Left forelimb (tissue), 1 donor: ENCODE measurements at regions not wholly inside any gene's neighbourhood (a gene's known extent, or its start where the extent isn't known, plus 50 kb on each side); places are given as distances from the start of the nearest gene placed in this dataset.
"Not testable (repeated sequence)": the region's sequence is repeated elsewhere in the genome, so short reads cannot be mapped to it uniquely, and the experiment has no call there.

ENCODE experiments used
- DNase-seq: peaks from one replicate; pipeline ENCODE4 v3.0.0-alpha.2; 2018; ENCODE audit warnings: low spot score

GRCh38 chrX:90575155-90575554, 653.4 kb downstream of the TGIF2LX start:
- DNase-seq, result not testable (repeated sequence)

DNA sequence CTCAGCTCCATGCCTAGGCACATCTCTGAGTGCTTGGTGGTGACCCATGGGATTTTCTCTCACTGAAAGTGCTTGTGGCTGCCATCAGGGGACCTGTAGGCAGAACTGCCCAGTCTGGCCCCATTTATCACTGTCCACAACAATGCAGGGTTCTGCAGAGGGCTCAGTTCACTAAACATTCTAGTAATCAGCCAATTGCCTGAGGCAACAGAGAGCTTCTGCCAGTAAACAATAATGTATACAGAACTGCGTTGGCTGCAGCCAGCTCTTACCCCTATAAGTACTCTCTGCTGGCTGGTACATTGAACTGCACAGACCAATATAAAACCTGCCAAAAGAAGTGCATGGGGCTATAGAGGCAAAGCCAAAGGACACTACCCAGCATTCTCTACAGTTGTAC, 680.2 kb downstream of the TGIF2LX start:
- not testable (repeated sequence) for DNase-seq

- not testable (repeated sequence) for DNase-seq
Measured at GRCh38 chrX:90605736-90606135, 684.0 kb downstream of the TGIF2LX start.

DNA sequence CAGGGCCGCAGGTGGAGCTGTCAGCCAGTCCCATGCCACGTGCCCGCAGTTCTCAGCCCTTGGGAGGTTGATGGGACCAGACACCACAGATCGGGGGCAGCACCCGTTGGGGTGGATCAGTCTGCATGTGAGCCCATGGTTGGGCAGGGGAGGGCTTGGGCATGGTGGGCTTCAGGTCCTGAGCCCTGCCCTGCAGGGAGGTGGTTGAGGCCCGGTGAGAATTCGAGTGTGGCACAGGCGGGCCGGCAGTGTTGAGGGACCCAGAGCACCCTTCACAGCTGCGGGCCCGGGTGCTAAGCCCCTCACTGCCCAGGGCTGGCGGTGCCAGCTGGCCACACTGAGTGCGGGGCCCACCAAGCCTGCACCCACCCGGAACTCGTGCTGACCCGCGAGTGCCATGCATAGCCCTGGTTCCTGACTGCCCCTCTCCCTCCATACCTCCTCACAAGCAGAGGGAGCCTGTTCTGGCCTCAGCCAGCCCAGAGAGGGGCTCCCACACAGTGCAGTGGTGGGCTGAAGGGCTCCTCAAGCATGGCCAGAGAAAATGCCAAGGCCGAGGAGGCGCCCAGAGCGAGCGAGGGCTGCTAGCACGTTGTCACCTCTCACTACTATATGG, 696.1 kb downstream of the TGIF2LX start:
- no peak for DNase-seq

GRCh38 chrX:90665161-90665560, 743.5 kb downstream of the TGIF2LX start:
- peak; percentile 15 for DNase-seq

GRCh38 chrX:90713552-90713951, 721.1 kb upstream of the PABPC5 start:
- not testable (repeated sequence) for DNase-seq

- DNase-seq, result not testable (repeated sequence)
Measured at GRCh38 chrX:90737555-90737954, 697.1 kb upstream of the PABPC5 start.

DNA sequence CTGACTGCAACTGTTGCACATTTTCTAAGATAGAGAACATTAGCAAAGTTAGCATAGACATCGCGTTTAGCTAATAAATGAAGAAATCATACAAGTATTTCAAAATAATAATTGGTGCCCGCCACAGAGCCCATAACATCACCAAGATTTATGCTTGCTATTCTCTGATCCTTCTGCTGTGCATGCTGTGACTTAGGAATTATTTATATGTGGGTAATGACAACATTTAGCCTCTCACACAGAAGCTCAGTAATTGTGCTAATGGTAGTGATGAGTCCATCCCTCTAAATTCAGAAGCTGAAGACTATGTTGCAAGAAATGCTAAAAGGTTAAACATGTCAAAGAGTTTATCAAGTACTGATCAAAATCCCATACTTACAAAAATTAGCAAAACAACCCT, 677.0 kb upstream of the PABPC5 start:
- not testable (repeated sequence) for DNase-seq

DNA sequence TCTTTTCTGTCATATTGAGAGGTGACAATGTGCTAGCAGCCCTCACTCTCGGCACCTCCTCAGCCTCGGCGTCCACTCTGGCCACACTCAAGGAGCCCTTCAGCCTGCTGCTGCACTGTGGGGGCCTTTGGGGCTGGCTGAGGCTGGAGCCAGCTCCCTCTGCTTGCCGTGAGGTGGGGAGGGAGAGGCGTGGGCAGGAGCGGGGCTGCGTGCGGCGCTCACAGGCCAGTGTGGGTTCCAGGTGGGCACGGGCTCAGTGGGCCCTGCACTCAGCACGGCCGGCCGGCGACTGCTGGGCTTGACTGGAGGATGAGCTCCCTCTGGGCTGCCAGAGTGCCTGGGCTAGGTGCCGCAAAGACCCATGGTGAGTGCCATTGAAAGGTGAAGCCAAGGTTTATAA, 669.2 kb upstream of the PABPC5 start:
- DNase-seq, result not testable (repeated sequence)

GRCh38 chrX:90780286-90780789, 654.3 kb upstream of the PABPC5 start:
- DNase-seq, result not testable (repeated sequence)
